ENCODE measurements at regions not wholly inside any gene's neighbourhood (a gene's known extent, or its start where the extent isn't known, plus 50 kb on each side); places are given as distances from the start of the nearest gene placed in this dataset.

GRCh38 chr2:129796801-129797488 is 182.5 kb upstream of the RAB6C start:
- Histone ChIP-seq H4K20me1 (ENCODE audit: low read depth, low read length) (no peaks in the 10 kb centered on the region), H3K27me3 (ENCODE audit: low read length) (no peaks in the 10 kb centered on the region), H3K4me2 (ENCODE audit: low read depth, low read length, poor library complexity, severe bottlenecking) (no peak overlapping the region), H3K79me2 (ENCODE audit: insufficient read depth, low read length) (no peaks in the 10 kb centered on the region), H3K9me3 (ENCODE audit: insufficient read depth, low read length) (no peaks in the 10 kb centered on the region), H3K36me3 (ENCODE audit: low read length) (no peaks in the 10 kb centered on the region), H3K4me3 (ENCODE audit: insufficient read depth, low read length, poor library complexity, severe bottlenecking) (no peak overlapping the region), H3K9me2 (replicated peaks; ENCODE audit: insufficient read depth, low read length) (no peaks in the 10 kb centered on the region), H3K27ac (ENCODE audit: low read depth, low read length) (no peak overlapping the region), H3K9ac (ENCODE audit: low read length) (no peak overlapping the region), H2AFZ (ENCODE audit: low read depth, low read length, severe bottlenecking) (no peak overlapping the region), H3F3A (ENCODE audit: insufficient read depth) (no peaks in the 10 kb centered on the region)
- TF ChIP-seq EZH2phosphoT487 (conservative IDR thresholded peaks at IDR 0.05; ENCODE audit: low read length) (no peak), CTCF (IDR thresholded peaks at IDR 0.05; ENCODE audit: insufficient read depth, low read length, poor library complexity, severe bottlenecking) (no peak)

GRCh38 chr2:129797489-129798300 is 181.8 kb upstream of the RAB6C start:
- H3K79me2 ChIP-seq (ENCODE audit: insufficient read depth, low read length) = no peaks in the 10 kb centered on the region
- no peaks in the 10 kb centered on the region for H3K36me3 ChIP-seq (ENCODE audit: low read length)
- no peaks in the 10 kb centered on the region for H4K20me1 ChIP-seq (ENCODE audit: low read depth, low read length)
- no peaks in the 10 kb centered on the region for H3K9me2 ChIP-seq (replicated peaks; ENCODE audit: insufficient read depth, low read length)
- H2AFZ ChIP-seq (ENCODE audit: low read depth, low read length, severe bottlenecking) = no peak overlapping the region
- no peaks in the 10 kb centered on the region for H3F3A ChIP-seq (ENCODE audit: insufficient read depth)
- H3K9me3 ChIP-seq (ENCODE audit: insufficient read depth, low read length) = no peaks in the 10 kb centered on the region
- no peak overlapping the region for H3K9ac ChIP-seq (ENCODE audit: low read length)
- H3K4me2 ChIP-seq (ENCODE audit: low read depth, low read length, poor library complexity, severe bottlenecking) = no peak overlapping the region
- TF ChIP-seq CTCF (IDR thresholded peaks at IDR 0.05; ENCODE audit: insufficient read depth, low read length, poor library complexity, severe bottlenecking) (no peak), EZH2phosphoT487 (conservative IDR thresholded peaks at IDR 0.05; ENCODE audit: low read length) (no peak)
- no peaks in the 10 kb centered on the region for H3K27me3 ChIP-seq (ENCODE audit: low read length)
- no peak overlapping the region for H3K4me3 ChIP-seq (ENCODE audit: insufficient read depth, low read length, poor library complexity, severe bottlenecking)
- H3K27ac ChIP-seq (ENCODE audit: low read depth, low read length) = no peak overlapping the region

GRCh38 chr2:129798301-129798581 is 181.2 kb upstream of the RAB6C start:
- Histone ChIP-seq H4K20me1 (ENCODE audit: low read depth, low read length) (no peaks in the 10 kb centered on the region), H3K9me2 (replicated peaks; ENCODE audit: insufficient read depth, low read length) (no peaks in the 10 kb centered on the region), H2AFZ (ENCODE audit: low read depth, low read length, severe bottlenecking) (no peak overlapping the region), H3K4me2 (ENCODE audit: low read depth, low read length, poor library complexity, severe bottlenecking) (no peak overlapping the region), H3K9ac (ENCODE audit: low read length) (no peak overlapping the region), H3K36me3 (ENCODE audit: low read length) (no peaks in the 10 kb centered on the region), H3K27me3 (ENCODE audit: low read length) (no peaks in the 10 kb centered on the region), H3K27ac (ENCODE audit: low read depth, low read length) (no peak overlapping the region), H3K4me3 (ENCODE audit: insufficient read depth, low read length, poor library complexity, severe bottlenecking) (no peak overlapping the region), H3K79me2 (ENCODE audit: insufficient read depth, low read length) (no peaks in the 10 kb centered on the region), H3F3A (ENCODE audit: insufficient read depth) (no peaks in the 10 kb centered on the region), H3K9me3 (ENCODE audit: insufficient read depth, low read length) (no peaks in the 10 kb centered on the region)
- TF ChIP-seq EZH2phosphoT487 (conservative IDR thresholded peaks at IDR 0.05; ENCODE audit: low read length) = no peak
- TF ChIP-seq CTCF (IDR thresholded peaks at IDR 0.05; ENCODE audit: insufficient read depth, low read length, poor library complexity, severe bottlenecking) = no peak
